KBM-7 (cell line): ENCODE measurements at regions not wholly inside any gene's neighbourhood (a gene's known extent, or its start where the extent isn't known, plus 50 kb on each side); places are given as distances from the start of the nearest gene placed in this dataset.
A peak's percentile ranks its signal among the peaks of the same experiment; 100 is the strongest.
"Not testable (repeated sequence)": the region's sequence is repeated elsewhere in the genome, so short reads cannot be mapped to it uniquely, and the experiment has no call there.

Experiments used
- DNase-seq: peaks from one replicate; pipeline ENCODE4 v3.0.0-alpha.2; 2015
- in situ Hi-C: fragments of 300-500 bp; cut with MboI; formaldehyde crosslinking; loops from 2 replicates; pipeline ENCODE4 v1.14.3; 2020; ENCODE audit warnings: low sequenced_read_pairs, low pct_unique_long_range_greater_than_20kb, mixed read lengths

DNA sequence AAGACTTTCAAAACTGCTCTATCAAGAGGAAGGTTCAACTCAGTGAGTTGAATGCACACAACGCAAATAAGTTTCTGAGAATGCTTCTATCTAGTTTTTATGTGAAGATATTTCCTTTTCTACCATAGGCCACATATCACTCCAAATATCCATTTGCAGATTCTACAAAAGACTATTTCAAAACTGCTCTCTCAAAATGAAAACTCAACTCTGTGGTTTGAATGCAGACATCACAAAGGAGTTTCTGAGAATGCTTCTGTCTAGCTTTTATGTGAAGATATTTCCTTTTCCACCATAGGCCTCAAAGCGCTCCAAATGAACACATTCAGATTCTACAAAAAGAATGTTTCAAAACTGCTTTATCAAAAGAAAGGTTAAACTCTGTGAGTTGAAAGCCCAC lies 1093.1 kb upstream of the DEFB115 start:
- DNase-seq, in situ Hi-C loops: not testable (repeated sequence)

DNA sequence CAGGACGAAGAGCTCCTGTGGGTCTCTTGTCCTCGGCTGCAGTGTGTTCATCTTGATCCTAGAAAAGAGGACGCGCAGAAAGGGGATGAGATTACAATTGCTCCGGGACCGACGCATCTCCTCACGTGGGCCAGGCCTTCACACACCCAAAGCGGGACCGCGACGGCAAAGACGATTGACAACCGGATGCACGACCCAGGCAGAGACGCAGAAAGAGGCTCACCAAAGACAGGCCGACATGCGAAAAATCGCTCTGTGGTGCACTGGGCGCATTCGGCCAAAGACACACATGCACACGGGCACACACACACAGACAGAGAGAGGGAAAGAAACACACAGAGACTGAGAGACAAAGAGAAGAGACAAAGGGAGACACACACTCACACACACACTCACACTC lies 1089.9 kb upstream of the DEFB115 start:
- DNase-seq: no peak
- in situ Hi-C loops: no loop called here

DNA sequence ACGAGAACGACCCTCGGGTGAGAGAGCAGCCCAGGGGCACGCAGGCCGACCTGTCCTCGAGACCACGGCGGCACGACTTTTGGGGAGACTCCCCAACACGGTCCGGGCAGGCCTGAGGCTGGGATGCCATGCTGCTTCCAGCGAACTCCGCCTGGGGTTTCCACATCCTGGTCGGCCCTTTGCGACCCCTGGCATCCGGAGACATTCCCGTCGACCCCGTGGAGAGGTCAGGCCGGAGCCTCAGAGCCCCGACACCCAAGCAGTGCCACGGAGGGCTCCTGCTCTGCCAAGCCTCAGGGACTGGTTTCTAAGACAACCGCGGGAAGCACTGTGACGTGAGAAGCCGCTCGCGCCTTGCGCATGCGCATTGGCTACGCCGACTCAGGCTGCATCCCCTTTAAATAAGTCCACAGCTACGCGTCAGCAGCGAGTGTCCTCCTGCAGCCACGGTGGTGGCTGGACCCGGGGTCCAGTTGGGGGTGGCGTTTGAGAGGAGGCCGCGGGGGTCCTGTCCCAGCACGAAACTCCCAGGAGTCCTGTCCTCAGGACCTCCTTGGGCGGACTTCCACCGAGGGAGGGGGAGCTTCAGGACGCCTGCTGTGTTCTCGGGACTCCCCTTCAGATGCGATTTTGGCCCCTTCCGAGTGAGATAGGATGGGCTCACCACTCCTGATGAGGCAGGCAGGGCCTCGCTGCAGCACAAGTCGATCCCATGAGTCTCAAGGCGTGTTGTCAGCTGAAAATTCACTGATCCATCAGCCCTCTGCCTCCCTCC lies 1089.3 kb upstream of the DEFB115 start:
- DNase-seq: no peak
- in situ Hi-C loops: no loop called here

DNA sequence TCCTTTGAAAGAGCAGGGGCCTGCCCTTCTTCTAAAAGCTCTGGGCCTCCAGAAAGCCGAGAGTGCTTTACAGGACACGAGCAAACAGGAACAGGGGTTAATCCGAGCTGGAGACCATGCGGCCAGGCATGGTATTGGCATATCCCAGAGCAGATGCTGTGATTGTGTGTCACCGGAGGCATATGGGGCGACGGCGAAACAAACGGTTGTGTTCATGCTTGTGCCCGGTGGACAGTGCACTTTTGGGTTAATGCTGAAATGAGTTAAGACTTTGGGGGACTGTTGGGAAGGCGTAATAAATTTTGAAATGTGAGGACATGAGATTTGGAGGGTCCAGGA lies 1088.7 kb upstream of the DEFB115 start:
- DNase-seq: no peak
- in situ Hi-C loops: no loop called here

DNA sequence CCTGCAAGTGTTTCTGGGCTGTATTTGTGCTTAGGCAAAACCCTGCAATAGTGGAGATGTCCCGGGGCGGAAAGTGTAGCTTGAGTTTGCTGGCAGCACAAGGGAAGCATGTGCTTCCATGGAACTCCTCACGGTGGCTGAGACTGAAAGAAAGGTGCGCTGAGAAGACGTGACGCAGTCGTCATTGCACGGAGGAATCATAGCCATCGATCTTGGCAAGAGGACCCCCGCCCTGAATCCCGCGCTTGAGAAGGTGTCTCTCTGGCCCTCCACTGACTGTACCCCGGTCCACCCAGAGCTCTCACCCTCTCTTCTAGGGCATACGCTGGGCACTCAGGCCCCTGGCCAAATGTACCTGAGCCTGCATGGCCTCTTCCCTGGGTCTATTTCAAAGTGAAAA lies 1081.8 kb upstream of the DEFB115 start:
- in situ Hi-C loops: no loop called here
- no peak for DNase-seq

DNA sequence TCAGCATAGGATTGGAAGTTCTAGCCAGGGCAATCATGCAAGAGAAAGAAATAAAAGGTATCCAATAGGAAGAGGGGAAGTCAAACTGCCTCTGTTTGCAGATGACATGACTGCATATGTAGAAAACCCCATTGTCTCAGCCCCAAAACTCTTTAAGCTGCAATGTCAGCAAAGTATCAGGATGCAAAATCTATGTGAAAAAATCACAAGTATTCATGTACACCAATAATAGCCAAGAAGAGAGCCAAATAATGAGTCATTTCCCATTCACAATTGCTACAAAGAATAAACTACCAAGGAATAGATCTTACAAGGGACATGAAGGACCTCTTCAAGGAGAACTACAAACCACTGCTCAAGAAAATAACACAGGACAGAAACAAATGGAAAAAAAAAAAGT lies 1074.3 kb upstream of the DEFB115 start:
- in situ Hi-C loops, DNase-seq: not testable (repeated sequence)

DNA sequence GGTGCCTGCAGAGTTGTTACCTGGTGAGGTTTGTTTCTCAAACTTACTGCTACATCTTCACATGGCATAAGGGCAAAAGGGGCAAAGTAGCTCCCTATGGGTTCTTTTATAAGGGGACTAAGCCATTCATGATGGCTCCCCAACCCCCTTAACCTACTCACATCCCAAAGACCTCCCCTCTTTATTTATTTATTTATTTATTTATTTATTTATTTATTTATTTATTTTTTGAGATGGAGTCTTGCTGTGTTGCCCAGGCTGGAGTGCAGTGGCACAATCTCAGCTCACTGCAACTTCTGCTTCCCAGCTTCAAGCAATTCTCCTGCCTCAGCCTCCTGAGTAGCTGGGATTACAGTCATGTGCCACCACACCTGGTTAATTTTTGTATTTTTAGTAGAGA lies 1065.7 kb upstream of the DEFB115 start:
- DNase-seq, in situ Hi-C loops: not testable (repeated sequence)

DNA sequence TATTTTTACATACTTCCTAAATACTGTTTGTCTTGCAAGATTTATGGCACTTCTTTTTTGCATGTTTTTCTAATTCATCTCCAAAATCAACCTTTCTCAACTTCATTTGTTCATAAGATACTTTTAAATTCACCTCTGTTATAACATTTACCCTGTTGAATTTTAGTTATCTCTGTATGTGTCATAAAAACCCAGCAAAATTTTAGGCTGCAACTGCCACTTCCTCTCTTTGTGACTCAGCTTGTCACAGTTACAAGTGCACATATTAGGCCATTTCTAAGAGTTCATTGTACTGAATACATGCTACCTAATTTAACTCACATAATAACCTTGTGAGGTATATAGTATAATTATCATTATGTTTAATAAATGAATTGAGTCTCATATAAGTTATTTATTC lies 1023.0 kb upstream of the DEFB115 start:
- DNase-seq, in situ Hi-C loops: not testable (repeated sequence)

DNA sequence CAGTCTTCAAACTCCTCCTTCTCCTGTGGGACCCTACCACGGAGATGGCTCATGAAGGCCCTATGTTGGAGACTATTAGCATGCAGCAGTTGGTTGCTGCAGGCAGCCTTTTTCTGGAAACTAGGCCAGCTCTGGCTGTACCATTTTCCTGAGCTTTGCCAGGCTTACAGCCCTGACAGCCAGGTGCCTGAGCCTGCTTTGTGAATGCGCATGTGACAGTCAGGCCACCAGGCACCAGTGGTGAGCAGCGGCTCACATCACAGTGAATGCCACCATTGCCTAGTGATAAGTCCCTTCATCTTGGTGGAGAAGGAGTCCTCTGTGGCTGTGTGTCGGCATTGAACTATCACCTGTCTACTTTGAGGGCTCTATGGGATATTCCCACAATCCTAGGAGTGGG lies 982.4 kb upstream of the DEFB115 start:
- DNase-seq, in situ Hi-C loops: not testable (repeated sequence)

DNA sequence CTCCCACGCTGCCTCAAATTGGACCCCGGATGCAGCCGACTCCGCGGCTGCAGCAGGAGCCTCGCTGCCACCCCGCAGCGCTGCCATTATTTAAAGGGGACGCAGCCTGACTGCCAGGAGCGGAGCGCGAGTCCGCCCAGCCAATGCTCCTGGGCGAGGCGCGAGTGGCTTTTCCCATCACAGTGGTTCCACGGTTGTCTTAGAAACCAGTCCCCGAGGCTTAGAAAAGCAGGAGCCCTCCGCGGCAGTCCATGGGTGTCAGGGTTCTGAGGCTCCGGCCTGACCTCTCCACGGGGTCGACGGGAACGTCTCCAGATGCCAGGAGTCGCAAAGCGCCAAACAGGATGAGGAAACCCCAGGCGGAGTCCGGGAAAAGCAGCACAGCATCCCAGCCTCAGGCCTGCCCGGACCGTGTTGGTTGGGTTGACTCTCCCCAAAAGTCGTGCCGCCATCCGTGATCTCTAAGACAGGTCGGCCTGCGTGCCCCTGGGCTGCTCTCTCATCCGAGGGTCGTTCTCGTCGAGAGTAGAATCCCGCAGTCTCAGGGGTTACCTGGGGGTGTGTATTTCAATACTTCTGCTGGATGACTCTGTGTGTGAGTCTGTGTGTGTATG lies 975.8 kb upstream of the DEFB115 start:
- in situ Hi-C loops: no loop called here
- DNase-seq: no peak

DNA sequence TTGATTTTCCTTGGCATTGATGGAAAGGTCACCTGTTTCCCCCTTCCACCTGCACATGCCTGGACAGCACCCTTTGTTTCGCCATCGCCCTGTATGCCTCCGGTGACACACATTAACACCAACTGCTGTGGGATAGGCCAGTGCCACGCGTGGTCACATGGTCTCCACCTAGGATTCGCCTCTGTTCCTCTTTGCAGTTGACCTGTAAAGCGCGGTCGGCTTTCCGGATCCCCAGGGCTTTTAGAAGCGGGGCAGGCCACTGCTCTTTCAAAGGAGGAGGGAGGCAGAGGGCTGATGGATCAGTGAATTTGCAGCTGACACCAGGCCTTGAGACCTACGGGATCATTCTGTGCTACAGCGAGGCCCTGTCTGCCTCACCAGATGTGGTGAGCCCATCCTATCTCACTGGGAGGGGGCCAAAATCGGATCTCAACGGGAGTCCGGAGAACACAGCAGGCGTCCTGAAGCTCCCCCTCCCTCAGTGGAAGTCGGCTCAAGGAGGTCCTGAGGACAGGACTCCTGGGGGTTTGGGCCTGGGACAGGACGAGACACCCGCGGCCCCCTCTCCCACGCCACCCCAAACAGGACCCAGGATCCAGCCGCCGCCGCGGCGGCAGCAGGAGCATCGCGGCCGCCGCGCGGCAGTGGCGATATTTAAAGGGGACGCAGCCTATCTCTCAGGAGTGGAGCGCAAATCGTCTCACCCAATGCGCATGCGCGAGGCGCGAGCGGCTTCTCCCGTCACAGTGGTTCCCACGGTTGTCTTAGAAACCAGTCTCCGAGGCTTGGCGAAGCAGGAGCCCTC lies 973.8 kb upstream of the DEFB115 start:
- in situ Hi-C loops, DNase-seq: not testable (repeated sequence)

DNA sequence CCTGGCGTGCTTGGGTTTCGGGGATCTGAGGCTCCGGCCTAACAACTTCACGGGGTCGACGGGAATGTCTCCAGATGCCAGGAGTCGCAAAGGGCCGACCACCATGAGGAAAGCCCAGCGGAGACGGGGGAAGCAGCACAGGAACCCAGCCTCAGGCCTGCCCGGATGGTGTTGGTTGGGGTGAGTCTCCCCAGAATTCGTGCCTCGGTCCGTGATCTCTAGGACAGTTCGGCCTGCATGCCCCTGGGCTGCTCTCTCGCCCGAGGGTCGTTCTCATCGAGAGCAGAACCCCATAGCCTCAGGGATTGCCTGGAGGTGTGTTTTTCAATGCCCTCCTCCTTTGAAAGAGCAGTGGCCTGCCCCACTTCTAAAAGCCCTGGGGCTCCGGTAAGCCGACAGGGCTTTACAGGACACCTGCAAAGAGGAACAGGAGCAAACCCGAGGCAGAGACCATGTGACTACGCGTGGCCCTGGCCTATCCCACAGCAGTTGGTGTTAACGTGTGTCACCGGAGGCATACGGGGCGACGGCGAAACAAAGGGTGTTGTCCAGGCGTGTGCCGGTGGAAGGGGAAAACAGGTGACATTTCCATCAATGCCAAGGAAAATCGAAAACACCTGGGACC lies 973.1 kb upstream of the DEFB115 start:
- in situ Hi-C loops: no loop called here
- DNase-seq: no peak

DNA sequence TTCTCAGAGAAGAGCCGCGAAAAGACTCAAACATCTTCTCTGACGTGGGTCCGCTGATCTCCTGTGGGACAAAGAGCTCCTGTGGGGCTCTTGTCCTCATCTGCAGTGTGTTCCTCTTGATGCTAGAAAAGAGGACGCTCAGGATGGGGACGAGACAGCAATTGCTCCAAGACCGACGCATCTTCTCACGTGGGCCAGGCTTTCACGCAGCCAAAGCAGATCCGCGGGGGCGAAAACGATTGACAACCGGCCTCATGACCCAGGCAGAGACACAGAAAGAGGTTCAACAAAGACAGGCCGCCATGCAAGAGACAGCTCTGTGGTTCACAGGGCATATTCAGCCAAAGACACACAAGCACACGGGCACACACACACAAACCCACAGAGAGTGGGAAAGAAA lies 971.8 kb upstream of the DEFB115 start:
- no peak for DNase-seq
- in situ Hi-C loops: no loop called here

DNA sequence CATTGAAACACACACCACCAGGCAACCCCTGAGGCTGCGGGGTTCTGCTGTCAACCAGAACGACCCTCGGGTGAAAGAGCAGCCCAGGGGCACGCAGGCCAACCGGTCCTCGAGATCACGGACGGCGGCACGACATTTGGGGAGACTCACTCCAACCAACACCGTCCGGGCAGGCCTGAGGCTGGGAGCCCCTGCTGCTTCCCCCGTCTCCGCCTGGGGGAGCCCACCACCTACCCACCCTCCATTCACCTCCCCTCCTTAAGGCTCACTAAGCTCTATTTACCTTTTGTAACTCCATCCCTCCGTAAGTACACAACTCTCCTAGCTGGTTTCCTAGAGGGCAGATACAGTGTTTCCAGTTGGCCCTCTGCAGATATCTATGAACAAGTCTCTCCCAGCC lies 971.3 kb upstream of the DEFB115 start:
- in situ Hi-C loops: no loop called here
- DNase-seq: no peak

DNA sequence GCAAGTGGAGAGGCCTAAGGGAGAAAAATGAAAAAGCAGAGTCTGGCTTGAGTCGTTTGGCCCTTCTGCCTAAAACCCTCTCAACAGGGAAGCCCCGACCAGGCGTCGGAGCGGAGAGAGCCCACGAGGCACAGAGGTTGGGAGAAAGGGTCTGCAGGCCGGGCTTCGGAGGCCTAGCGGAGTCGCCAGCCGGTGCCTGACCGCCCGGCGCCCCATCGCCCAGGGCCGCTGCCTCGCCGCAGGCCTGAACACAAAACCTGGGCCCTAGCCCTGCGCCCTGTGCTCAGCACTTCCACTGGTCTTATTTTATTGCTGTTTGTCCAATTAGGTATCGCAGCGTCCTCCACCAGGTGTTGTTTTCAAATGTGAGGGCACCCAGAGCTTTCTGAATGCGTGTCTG lies 970.0 kb upstream of the DEFB115 start:
- DNase-seq, in situ Hi-C loops: not testable (repeated sequence)

DNA sequence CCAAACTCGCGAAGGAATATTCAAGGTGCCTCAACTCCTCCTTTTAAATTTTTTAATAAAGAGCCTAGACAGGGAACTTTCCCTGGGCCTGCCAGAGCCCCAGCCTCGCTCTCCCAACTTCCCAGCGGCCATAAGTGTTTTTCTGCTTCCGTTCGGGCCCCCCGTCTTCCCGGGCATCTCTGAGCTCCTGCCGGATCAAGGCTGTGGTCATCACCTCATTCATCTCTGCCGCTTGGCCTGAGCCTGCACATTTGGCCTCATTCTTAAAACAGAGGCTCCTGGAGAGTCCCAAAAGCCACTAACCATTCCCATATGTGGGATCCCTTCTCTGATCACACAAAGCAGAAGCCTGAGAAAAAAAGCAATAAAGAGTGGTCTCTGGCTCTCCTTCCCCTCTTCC lies 969.1 kb upstream of the DEFB115 start:
- DNase-seq: no peak
- in situ Hi-C loops: no loop called here

DNA sequence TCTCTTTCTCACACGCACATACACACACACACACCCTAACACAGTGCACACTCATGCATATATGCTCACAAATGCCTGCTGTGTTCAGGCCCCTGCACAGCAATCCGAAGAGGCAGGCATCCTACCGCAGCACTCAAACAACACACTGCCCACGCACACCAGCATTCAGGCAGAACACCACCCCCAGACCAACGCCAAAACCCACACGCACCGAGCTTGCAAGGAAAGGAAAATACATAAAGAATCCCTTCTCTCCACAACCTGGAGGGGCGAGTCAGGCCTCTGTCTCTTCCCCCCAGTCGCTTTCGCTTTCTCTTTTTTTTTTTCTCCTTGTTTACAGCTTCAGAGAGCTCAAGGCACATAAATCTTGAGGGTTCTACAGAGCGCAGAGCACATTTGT lies 968.4 kb upstream of the DEFB115 start:
- not testable (repeated sequence) for DNase-seq

DNA sequence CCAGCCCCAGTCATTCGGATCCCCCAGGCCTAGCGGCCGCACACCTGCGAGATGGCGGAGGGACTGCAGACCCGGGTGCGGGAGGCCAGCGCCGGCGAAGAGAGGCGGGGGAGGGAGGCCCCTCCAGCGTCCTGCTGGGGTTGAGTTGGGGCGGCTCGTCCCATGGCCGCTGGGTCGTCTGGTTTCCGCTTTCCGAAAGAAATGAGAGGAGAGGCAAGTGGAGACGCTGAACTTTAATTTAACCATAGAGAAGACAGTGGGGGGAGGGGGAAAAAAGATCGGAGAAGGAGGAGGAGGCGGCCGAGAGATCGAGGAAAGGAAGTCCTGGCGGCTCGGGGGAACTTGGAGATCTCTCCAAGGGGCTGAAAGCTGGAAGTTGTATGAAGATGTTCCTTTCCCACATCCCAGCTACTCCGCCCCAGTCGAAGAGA lies 967.7 kb upstream of the DEFB115 start:
- DNase-seq, in situ Hi-C loops: not testable (repeated sequence)

More for the DNA sequence above, 968.4 kb upstream of the DEFB115 start:
- in situ Hi-C loops: not testable (repeated sequence)

DNA sequence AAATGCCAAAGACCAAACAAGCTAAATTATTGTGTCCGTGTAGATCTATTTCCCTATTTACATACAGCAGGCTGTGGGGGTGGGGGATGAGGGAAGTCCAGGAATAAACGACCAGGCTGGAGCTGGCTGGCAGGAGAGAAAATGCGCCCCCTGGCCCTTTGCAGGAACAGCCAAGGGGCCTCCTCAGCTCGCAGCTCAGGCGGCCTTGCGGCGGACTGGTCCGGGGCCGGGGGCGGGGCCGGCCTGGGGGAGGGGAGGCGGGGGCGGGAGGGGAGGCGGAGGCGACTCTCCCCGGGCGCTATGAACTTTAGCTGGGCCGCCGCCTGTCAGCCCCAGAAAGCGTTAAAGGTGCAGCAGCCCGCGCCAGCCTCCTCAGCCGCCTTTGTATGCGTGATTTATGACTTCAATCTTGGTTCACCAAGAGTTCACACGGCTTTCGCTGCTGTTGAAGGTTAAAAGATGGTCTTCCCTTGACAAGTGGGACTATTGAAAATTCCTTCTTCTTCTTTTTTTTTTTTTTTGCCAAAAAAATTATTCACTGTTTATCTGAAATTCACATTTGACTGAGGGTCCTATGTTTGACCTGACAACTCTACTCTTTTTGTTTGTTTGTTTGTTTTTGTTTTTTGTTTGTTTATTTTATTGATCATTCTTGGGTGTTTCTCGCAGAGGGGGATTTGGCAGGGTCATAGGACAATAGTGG lies 967.0 kb upstream of the DEFB115 start:
- in situ Hi-C loops: not testable (repeated sequence)
- DNase-seq: peak; percentile 40
